ENCODE measurements at regions not wholly inside any gene's neighbourhood (a gene's known extent, or its start where the extent isn't known, plus 50 kb on each side); places are given as distances from the start of the nearest gene placed in this dataset.

- Histone ChIP-seq H3K4me3 (ENCODE audit: low read length) (no peak overlapping the region), H3K27me3 (ENCODE audit: low read depth, low read length) (no peaks in the 10 kb centered on the region), H2AFZ (ENCODE audit: low read depth, low read length) (no peak overlapping the region), H3K36me3 (replicated peaks; ENCODE audit: low read depth, low read length) (no peaks in the 10 kb centered on the region), H3K4me1 (ENCODE audit: low read length) (peaks cover 7% of the 10 kb centered on the region; the same call in 1 of the 2 replicates), H3K9ac (ENCODE audit: low read length) (no peak overlapping the region), H3K79me2 (ENCODE audit: low read length) (no peaks in the 10 kb centered on the region), H3K4me2 (ENCODE audit: low read length) (no peak overlapping the region), H4K20me1 (ENCODE audit: insufficient read depth, low read length) (no peaks in the 10 kb centered on the region), H3K27ac (ENCODE audit: low read length) (no peak overlapping the region), H3K9me3 (ENCODE audit: insufficient read depth, low read length) (no peaks in the 10 kb centered on the region)
- TF ChIP-seq, protein P1, sequence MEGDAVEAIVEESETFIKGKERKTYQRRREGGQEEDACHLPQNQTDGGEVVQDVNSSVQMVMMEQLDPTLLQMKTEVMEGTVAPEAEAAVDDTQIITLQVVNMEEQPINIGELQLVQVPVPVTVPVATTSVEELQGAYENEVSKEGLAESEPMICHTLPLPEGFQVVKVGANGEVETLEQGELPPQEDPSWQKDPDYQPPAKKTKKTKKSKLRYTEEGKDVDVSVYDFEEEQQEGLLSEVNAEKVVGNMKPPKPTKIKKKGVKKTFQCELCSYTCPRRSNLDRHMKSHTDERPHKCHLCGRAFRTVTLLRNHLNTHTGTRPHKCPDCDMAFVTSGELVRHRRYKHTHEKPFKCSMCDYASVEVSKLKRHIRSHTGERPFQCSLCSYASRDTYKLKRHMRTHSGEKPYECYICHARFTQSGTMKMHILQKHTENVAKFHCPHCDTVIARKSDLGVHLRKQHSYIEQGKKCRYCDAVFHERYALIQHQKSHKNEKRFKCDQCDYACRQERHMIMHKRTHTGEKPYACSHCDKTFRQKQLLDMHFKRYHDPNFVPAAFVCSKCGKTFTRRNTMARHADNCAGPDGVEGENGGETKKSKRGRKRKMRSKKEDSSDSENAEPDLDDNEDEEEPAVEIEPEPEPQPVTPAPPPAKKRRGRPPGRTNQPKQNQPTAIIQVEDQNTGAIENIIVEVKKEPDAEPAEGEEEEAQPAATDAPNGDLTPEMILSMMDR (IDR thresholded peaks at IDR 0.05; ENCODE audit: low read depth, low read length), result no peak
- TF ChIP-seq EZH2phosphoT487 (IDR thresholded peaks at IDR 0.05; ENCODE audit: low read depth), result no peak
Measured at GRCh38 chr4:132513491-132513890, 635.6 kb upstream of the PCDH10 start.

DNA sequence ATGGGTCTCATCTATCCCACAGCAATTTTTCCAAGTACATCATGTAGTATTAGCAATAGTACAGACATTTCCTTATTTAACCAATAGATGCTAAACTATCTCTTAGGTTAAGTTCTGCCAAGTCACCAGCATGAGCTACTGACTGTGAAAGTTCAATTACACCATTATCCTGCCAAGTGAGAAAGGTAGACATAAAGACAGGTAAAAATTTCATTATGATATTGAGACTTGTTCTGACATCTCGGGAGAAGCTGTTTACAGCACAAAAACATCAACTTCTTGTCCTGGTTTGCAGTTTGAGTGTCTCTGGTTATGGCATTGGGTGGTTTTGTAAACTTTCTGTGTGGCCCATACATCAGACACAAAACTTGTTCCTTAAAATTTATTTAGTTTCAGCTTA lies 622.4 kb upstream of the PCDH10 start:
- H4K20me1 ChIP-seq (ENCODE audit: insufficient read depth, low read length), result no peaks in the 10 kb centered on the region
- no peaks in the 10 kb centered on the region for H3K9me3 ChIP-seq (ENCODE audit: insufficient read depth, low read length)
- H3K27ac ChIP-seq (ENCODE audit: low read length), result no peak overlapping the region
- no peak overlapping the region for H3K4me3 ChIP-seq (ENCODE audit: low read length)
- TF ChIP-seq EZH2phosphoT487 (IDR thresholded peaks at IDR 0.05; ENCODE audit: low read depth), result no peak
- TF ChIP-seq, protein P1 (IDR thresholded peaks at IDR 0.05; ENCODE audit: low read depth, low read length), result no peak
- H3K4me2 ChIP-seq (ENCODE audit: low read length), result no peak overlapping the region
- no peak overlapping the region for H3K9ac ChIP-seq (ENCODE audit: low read length)
- H3K27me3 ChIP-seq (ENCODE audit: low read depth, low read length), result no peaks in the 10 kb centered on the region
- H3K79me2 ChIP-seq (ENCODE audit: low read length), result no peaks in the 10 kb centered on the region
- no peaks in the 10 kb centered on the region for H3K4me1 ChIP-seq (ENCODE audit: low read length)
- no peaks in the 10 kb centered on the region for H3K36me3 ChIP-seq (replicated peaks; ENCODE audit: low read depth, low read length)
- H2AFZ ChIP-seq (ENCODE audit: low read depth, low read length), result no peak overlapping the region

- no peaks in the 10 kb centered on the region for H3K36me3 ChIP-seq (replicated peaks; ENCODE audit: low read depth, low read length)
- TF ChIP-seq, protein P1 (IDR thresholded peaks at IDR 0.05; ENCODE audit: low read depth, low read length), result no peak
- no peak for TF ChIP-seq EZH2phosphoT487 (IDR thresholded peaks at IDR 0.05; ENCODE audit: low read depth)
- no peak overlapping the region for H2AFZ ChIP-seq (ENCODE audit: low read depth, low read length)
- no peaks in the 10 kb centered on the region for H3K9me3 ChIP-seq (ENCODE audit: insufficient read depth, low read length)
- H3K4me1 ChIP-seq (ENCODE audit: low read length), result no peaks in the 10 kb centered on the region
- no peak overlapping the region for H3K27ac ChIP-seq (ENCODE audit: low read length)
- no peaks in the 10 kb centered on the region for H4K20me1 ChIP-seq (ENCODE audit: insufficient read depth, low read length)
- H3K79me2 ChIP-seq (ENCODE audit: low read length), result no peaks in the 10 kb centered on the region
- no peaks in the 10 kb centered on the region for H3K27me3 ChIP-seq (ENCODE audit: low read depth, low read length)
- H3K4me3 ChIP-seq (ENCODE audit: low read length), result no peak overlapping the region
- no peak overlapping the region for H3K4me2 ChIP-seq (ENCODE audit: low read length)
- no peak overlapping the region for H3K9ac ChIP-seq (ENCODE audit: low read length)
Measured at GRCh38 chr4:132527817-132528216, 621.3 kb upstream of the PCDH10 start.

GRCh38 chr4:132530861-132531260 lies 618.2 kb upstream of the PCDH10 start:
- H2AFZ ChIP-seq (ENCODE audit: low read depth, low read length), result no peak overlapping the region
- TF ChIP-seq EZH2phosphoT487 (IDR thresholded peaks at IDR 0.05; ENCODE audit: low read depth), result no peak
- TF ChIP-seq, protein P1 (IDR thresholded peaks at IDR 0.05; ENCODE audit: low read depth, low read length), result no peak
- H3K4me2 ChIP-seq (ENCODE audit: low read length), result no peak overlapping the region
- H4K20me1 ChIP-seq (ENCODE audit: insufficient read depth, low read length), result no peaks in the 10 kb centered on the region
- H3K36me3 ChIP-seq (replicated peaks; ENCODE audit: low read depth, low read length), result no peaks in the 10 kb centered on the region
- no peaks in the 10 kb centered on the region for H3K27me3 ChIP-seq (ENCODE audit: low read depth, low read length)
- no peaks in the 10 kb centered on the region for H3K79me2 ChIP-seq (ENCODE audit: low read length)
- no peaks in the 10 kb centered on the region for H3K9me3 ChIP-seq (ENCODE audit: insufficient read depth, low read length)
- no peak overlapping the region for H3K9ac ChIP-seq (ENCODE audit: low read length)
- no peak overlapping the region for H3K4me3 ChIP-seq (ENCODE audit: low read length)
- H3K27ac ChIP-seq (ENCODE audit: low read length), result no peak overlapping the region
- H3K4me1 ChIP-seq (ENCODE audit: low read length), result no peaks in the 10 kb centered on the region

All from OCI-LY3 (cell line).